ENCODE measurements at regions not wholly inside any gene's neighbourhood (a gene's known extent, or its start where the extent isn't known, plus 50 kb on each side); places are given as distances from the start of the nearest gene placed in this dataset.
"Not testable (repeated sequence)": the region's sequence is repeated elsewhere in the genome, so short reads cannot be mapped to it uniquely, and the experiment has no call there.

GRCh38 chr1:144046645-144047044, 74.9 kb upstream of the FAM72C start:
- not testable (repeated sequence) for TF ChIP-seq EP300 (conservative IDR thresholded peaks at IDR 0.05; ENCODE audit: poor library complexity, severe bottlenecking)
- TF ChIP-seq, protein P1, sequence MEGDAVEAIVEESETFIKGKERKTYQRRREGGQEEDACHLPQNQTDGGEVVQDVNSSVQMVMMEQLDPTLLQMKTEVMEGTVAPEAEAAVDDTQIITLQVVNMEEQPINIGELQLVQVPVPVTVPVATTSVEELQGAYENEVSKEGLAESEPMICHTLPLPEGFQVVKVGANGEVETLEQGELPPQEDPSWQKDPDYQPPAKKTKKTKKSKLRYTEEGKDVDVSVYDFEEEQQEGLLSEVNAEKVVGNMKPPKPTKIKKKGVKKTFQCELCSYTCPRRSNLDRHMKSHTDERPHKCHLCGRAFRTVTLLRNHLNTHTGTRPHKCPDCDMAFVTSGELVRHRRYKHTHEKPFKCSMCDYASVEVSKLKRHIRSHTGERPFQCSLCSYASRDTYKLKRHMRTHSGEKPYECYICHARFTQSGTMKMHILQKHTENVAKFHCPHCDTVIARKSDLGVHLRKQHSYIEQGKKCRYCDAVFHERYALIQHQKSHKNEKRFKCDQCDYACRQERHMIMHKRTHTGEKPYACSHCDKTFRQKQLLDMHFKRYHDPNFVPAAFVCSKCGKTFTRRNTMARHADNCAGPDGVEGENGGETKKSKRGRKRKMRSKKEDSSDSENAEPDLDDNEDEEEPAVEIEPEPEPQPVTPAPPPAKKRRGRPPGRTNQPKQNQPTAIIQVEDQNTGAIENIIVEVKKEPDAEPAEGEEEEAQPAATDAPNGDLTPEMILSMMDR (IDR thresholded peaks at IDR 0.05; ENCODE audit: poor library complexity, severe bottlenecking): not testable (repeated sequence)

Measured in neural cell (in vitro differentiated cells).